OCI-LY7 (cell line): ENCODE measurements at regions not wholly inside any gene's neighbourhood (a gene's known extent, or its start where the extent isn't known, plus 50 kb on each side); places are given as distances from the start of the nearest gene placed in this dataset.

Experiments
- BruUV-seq: library from RNA; stranded (reverse); fragments of 400-500 nt; replicated peaks from 2 replicates; lab custom pipeline; 2021; lab: Mats Ljungman, UMichigan
- CTCF ChIA-PET: fragments of 300-600 bp; sonication (Branson Sonifier 250); formaldehyde crosslinking; loops from one replicate; lab custom pipeline; 2022; ENCODE audit warnings: antibody characterized with exemption; ENCODE audit not compliant: unreplicated experiment; lab: Charles Lee
- POLR2A ChIA-PET: fragments of 300-600 bp; sonication (Branson Sonifier 250); formaldehyde crosslinking; loops from one replicate; lab custom pipeline; 2022; ENCODE audit warnings: antibody characterized with exemption; lab: Charles Lee
- DNase-seq: peaks from one replicate; pipeline ENCODE4 v3.0.0-alpha.2; 2015; ENCODE audit warnings: low spot score
- H2AFZ ChIP-seq: fragments of 200-600 bp; sonication (generic), shearing (Covaris generic); 2 replicates; pipeline ENCODE4 v1.6.1; 2014; ENCODE audit warnings: mild to moderate bottlenecking, antibody characterized with exemption, low read length, moderate library complexity
- H3K27ac ChIP-seq: fragments of 200-600 bp; sonication (generic); 2 replicates; pipeline ENCODE4 v1.5.1; 2014; ENCODE audit warnings: mixed run types, low read depth, mild to moderate bottlenecking, moderate library complexity, low read length, inconsistent platforms; ENCODE audit not compliant: poor library complexity, severe bottlenecking
- H3K36me3 ChIP-seq: fragments of 200-600 bp; sonication (generic); 2 replicates; pipeline ENCODE4 v1.6.1; 2014; ENCODE audit warnings: mild to moderate bottlenecking, antibody characterized with exemption, low read length, moderate library complexity, mixed read lengths; ENCODE audit not compliant: insufficient read depth
- H3K4me1 ChIP-seq: fragments of 200-600 bp; sonication (generic); 2 replicates; pipeline ENCODE4 v1.5.1; 2014; ENCODE audit warnings: mild to moderate bottlenecking, low read length; ENCODE audit not compliant: insufficient read depth, poor library complexity, severe bottlenecking
- H3K4me2 ChIP-seq: fragments of 200-600 bp; sonication (generic); 2 replicates; pipeline ENCODE4 v1.6.1; 2014; ENCODE audit warnings: mild to moderate bottlenecking, low read length
- H3K4me3 ChIP-seq: fragments of 200-600 bp; sonication (generic); 2 replicates; pipeline ENCODE4 v1.5.1; 2014; ENCODE audit warnings: mild to moderate bottlenecking, low read depth, low read length; ENCODE audit not compliant: poor library complexity, severe bottlenecking
- H3K79me2 ChIP-seq: fragments of 200-600 bp; sonication (generic); 2 replicates; pipeline ENCODE4 v1.6.1; 2016; ENCODE audit warnings: low read depth, mild to moderate bottlenecking, low read length, moderate library complexity, mixed read lengths; ENCODE audit not compliant: insufficient read depth
- H3K9me2 ChIP-seq: fragments of 200-600 bp; sonication (generic); 2 replicates; pipeline ENCODE4 v1.6.1; 2016; ENCODE audit warnings: mild to moderate bottlenecking, low read length, mixed read lengths; ENCODE audit not compliant: insufficient read depth
- H3K9me3 ChIP-seq: fragments of 200-600 bp; sonication (generic); 2 replicates; pipeline ENCODE4 v1.6.1; 2014; ENCODE audit warnings: mild to moderate bottlenecking, mixed run types, low read length, mixed read lengths
- H4K20me1 ChIP-seq: fragments of 200-600 bp; sonication (generic); 2 replicates; pipeline ENCODE4 v1.6.1; 2014; ENCODE audit warnings: mild to moderate bottlenecking, antibody characterized with exemption, low read length, moderate library complexity, mixed read lengths; ENCODE audit not compliant: insufficient read depth
- EZH2phosphoT487 ChIP-seq: fragments of 200-600 bp; sonication (generic); IDR thresholded peaks from 2 replicates; pipeline ENCODE4 v1.6.1; 2018; ENCODE audit warnings: low read depth, borderline replicate concordance, mild to moderate bottlenecking, mixed run types, antibody characterized with exemption, low read length, moderate library complexity, mixed read lengths
- intact Hi-C: fragments of 100-400 bp; cut with micrococcal nuclease; formaldehyde crosslinking; loops from one replicate; pipeline ENCODE4 v1.10.0; 2022; ENCODE audit not compliant: unreplicated experiment
- TF ChIP-seq, protein P1 (sequence below): fragments of 200-600 bp; sonication (generic); conservative IDR thresholded peaks from 2 replicates; pipeline ENCODE4 v1.5.1; 2014; ENCODE audit warnings: mild to moderate bottlenecking, antibody characterized with exemption, low read length, moderate library complexity, mixed read lengths

DNA sequence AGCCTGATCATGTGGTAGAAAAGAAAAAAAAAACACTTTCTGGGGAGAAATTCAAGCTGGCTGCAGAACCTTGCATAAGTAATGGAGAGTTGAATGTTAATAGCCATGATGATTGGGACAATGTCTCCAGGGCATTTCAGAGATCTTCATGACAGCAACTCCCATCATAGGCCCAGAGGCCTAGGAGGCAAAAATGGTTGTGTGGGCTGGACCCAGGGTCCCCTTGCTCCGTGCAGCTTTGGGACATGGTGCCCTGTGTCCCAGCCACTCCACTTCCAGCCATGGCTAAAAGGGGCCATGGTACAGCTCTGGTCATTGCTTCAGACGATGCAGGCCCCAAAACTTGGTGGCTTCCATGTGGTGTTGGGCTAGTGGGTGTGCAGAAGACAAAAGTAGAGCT is 1170.9 kb downstream of the C4orf33 start:
- TF ChIP-seq, protein P1, sequence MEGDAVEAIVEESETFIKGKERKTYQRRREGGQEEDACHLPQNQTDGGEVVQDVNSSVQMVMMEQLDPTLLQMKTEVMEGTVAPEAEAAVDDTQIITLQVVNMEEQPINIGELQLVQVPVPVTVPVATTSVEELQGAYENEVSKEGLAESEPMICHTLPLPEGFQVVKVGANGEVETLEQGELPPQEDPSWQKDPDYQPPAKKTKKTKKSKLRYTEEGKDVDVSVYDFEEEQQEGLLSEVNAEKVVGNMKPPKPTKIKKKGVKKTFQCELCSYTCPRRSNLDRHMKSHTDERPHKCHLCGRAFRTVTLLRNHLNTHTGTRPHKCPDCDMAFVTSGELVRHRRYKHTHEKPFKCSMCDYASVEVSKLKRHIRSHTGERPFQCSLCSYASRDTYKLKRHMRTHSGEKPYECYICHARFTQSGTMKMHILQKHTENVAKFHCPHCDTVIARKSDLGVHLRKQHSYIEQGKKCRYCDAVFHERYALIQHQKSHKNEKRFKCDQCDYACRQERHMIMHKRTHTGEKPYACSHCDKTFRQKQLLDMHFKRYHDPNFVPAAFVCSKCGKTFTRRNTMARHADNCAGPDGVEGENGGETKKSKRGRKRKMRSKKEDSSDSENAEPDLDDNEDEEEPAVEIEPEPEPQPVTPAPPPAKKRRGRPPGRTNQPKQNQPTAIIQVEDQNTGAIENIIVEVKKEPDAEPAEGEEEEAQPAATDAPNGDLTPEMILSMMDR: no peak
- no peak for TF ChIP-seq EZH2phosphoT487
- H3K36me3 ChIP-seq: no peaks in the 10 kb centered on the region
- no peaks in the 10 kb centered on the region for H4K20me1 ChIP-seq
- H3K9me2 ChIP-seq: no peaks in the 10 kb centered on the region
- no peaks in the 10 kb centered on the region for H3K79me2 ChIP-seq
- no peak overlapping the region for H3K4me2 ChIP-seq
- H3K4me3 ChIP-seq: no peak overlapping the region
- intact Hi-C loops: no loop called here
- H3K9me3 ChIP-seq: no peaks in the 10 kb centered on the region
- no peak for DNase-seq
- BruUV-seq: no TSS peak
- ChIA-PET POLR2A (interaction anchor here (0.6 kb wide), 1 partner anchor 21 kb away, joined by 4 read pairs; no protein-coding TSS in a partner anchor), CTCF (no interaction called here)
- no peak overlapping the region for H3K27ac ChIP-seq
- H2AFZ ChIP-seq: no peak overlapping the region
- H3K4me1 ChIP-seq: no peaks in the 10 kb centered on the region

DNA sequence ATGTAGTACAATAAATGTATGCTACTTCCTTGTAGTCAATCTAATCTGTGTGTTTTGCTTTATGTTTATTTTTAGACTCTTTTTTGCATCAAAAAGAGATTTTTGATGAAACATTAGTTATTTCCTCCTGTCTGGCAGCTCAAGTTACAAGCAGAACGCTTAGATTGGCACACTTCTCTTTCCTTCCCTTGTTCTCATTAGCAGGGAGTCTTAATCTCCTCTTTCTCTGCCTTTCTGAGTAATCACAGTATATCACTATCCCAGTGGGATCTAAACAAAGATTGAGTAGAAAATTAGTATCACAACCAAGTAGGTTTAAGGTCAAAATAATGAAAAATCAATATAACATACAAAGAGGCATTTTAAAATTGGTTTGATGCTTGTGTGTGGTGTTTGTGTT is 1192.6 kb downstream of the C4orf33 start:
- intact Hi-C loops: no loop called here
- no peak overlapping the region for H2AFZ ChIP-seq
- ChIA-PET CTCF (no interaction called here), POLR2A (no interaction called here)
- H3K4me1 ChIP-seq: no peaks in the 10 kb centered on the region
- H3K27ac ChIP-seq: no peak overlapping the region
- no peak for DNase-seq
- no peaks in the 10 kb centered on the region for H3K9me3 ChIP-seq
- H3K79me2 ChIP-seq: no peaks in the 10 kb centered on the region
- H3K36me3 ChIP-seq: no peaks in the 10 kb centered on the region
- H3K4me2 ChIP-seq: no peak overlapping the region
- no peak for TF ChIP-seq EZH2phosphoT487
- TF ChIP-seq, protein P1: no peak
- H3K9me2 ChIP-seq: no peaks in the 10 kb centered on the region
- no peaks in the 10 kb centered on the region for H4K20me1 ChIP-seq
- no TSS peak for BruUV-seq
- no peak overlapping the region for H3K4me3 ChIP-seq

DNA sequence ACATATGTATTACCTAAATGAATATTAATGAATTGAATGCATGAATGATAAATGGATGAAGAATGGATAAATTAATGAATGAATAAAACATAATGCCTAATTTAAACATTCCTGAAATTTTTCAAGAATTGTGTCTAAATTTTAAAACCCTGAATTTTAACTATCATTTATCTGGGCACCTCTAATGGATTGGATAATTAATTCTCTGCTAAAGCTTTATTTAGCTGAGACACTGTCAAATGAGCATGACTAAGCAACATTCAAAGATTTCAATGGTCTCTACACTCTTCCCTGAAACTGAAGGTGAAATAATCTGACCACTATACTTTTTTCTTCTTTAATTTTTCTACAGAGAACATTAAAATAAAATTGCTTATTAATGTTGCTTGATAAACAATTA is 1197.7 kb downstream of the C4orf33 start:
- Histone ChIP-seq H3K79me2 (no peaks in the 10 kb centered on the region), H3K4me2 (no peak overlapping the region), H4K20me1 (no peaks in the 10 kb centered on the region), H3K4me3 (no peak overlapping the region), H3K27ac (no peak overlapping the region), H3K36me3 (no peaks in the 10 kb centered on the region), H3K4me1 (no peaks in the 10 kb centered on the region), H3K9me3 (no peaks in the 10 kb centered on the region), H3K9me2 (no peaks in the 10 kb centered on the region), H2AFZ (no peak overlapping the region)
- intact Hi-C loops: no loop called here
- ChIA-PET CTCF (interaction anchor here (0.6 kb wide), 1 partner anchor 1725 kb away, joined by 3 read pairs; no protein-coding TSS in a partner anchor), POLR2A (no interaction called here)
- TF ChIP-seq EZH2phosphoT487: no peak
- TF ChIP-seq, protein P1: no peak
- no TSS peak for BruUV-seq
- DNase-seq: no peak
